Peyer's patch (tissue), 4 donors: ENCODE measurements at regions not wholly inside any gene's neighbourhood (a gene's known extent, or its start where the extent isn't known, plus 50 kb on each side); places are given as distances from the start of the nearest gene placed in this dataset.

ENCODE experiments used
- CTCF ChIP-seq, 6 experiments: fragments of 450-650 bp in 4 of 6; fragments of 200-600 bp in 2 of 6; sonication (generic) in 1 of 6; IDR thresholded peaks; one replicate each; pipeline ENCODE4 v1.5.1; 2017 to 2019; ENCODE audit warnings: antibody characterized with exemption in 6 of 6, mild to moderate bottlenecking in 3 of 6, moderate library complexity in 1 of 6
- POLR2A ChIP-seq, 2 donors: fragments of 450-650 bp; IDR thresholded peaks; one replicate each; pipeline ENCODE4 v1.5.1; 2017; ENCODE audit warnings: antibody characterized with exemption in 2 of 2, mild to moderate bottlenecking in 2 of 2, moderate library complexity in 2 of 2

DNA sequence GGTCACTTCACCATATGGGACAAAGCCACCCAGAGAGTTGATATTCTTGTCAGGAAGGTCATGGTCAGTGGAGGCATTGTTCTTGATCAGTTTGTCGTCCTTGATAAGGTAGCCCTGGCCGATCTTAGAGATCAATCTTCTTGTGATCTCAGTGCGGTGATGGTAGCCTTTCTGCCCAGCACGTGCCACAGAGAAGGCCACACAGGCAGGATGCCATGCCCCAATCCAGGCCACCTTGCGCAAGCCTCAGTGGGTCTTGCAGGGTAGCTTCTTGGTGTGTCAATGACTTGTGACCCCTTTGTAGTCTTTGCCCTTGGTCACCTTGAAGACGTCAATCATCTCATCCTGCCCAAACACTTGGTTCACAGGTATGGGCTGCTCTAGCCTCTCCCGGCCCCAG lies 143.9 kb upstream of the ASB18 start:
- TF ChIP-seq CTCF (IDR thresholded peaks at IDR 0.05) (no peak), POLR2A (IDR thresholded peaks at IDR 0.05) (no peak)
